Mucosa of gallbladder (tissue), 1 donor: ENCODE measurements at regions not wholly inside any gene's neighbourhood (a gene's known extent, or its start where the extent isn't known, plus 50 kb on each side); places are given as distances from the start of the nearest gene placed in this dataset.
A peak's percentile ranks its signal among the peaks of the same experiment; 100 is the strongest.

Experiments used
- DNase-seq: peaks from one replicate; pipeline ENCODE4 v3.0.0-alpha.2; 2020; ENCODE audit warnings: low spot score
- donor health status: DM: no; HTN: no; CAD: no.

- no peak for DNase-seq
Measured at GRCh38 chr12:127398016-127398710, 868.8 kb upstream of the TMEM132C start.

GRCh38 chr12:127399451-127399850 lies 867.5 kb upstream of the TMEM132C start:
- no peak for DNase-seq

GRCh38 chr12:127400221-127400620 lies 866.7 kb upstream of the TMEM132C start:
- DNase-seq, result no peak

GRCh38 chr12:127401005-127401404 lies 866.0 kb upstream of the TMEM132C start:
- DNase-seq, result no peak

GRCh38 chr12:127401536-127401935 lies 865.4 kb upstream of the TMEM132C start:
- no peak for DNase-seq

GRCh38 chr12:127411166-127411915 lies 855.6 kb upstream of the TMEM132C start:
- no peak for DNase-seq

GRCh38 chr12:127411981-127412380 lies 855.0 kb upstream of the TMEM132C start:
- DNase-seq, result no peak

GRCh38 chr12:127412866-127413265 lies 854.1 kb upstream of the TMEM132C start:
- no peak for DNase-seq

- no peak for DNase-seq
Measured at GRCh38 chr12:127414186-127414585, 852.8 kb upstream of the TMEM132C start.

- peak; percentile 33 for DNase-seq
Measured at GRCh38 chr12:127414636-127415035, 852.3 kb upstream of the TMEM132C start.

GRCh38 chr12:127416796-127417195 lies 850.2 kb upstream of the TMEM132C start:
- no peak for DNase-seq

- DNase-seq, result no peak
Measured at GRCh38 chr12:127419111-127419510, 847.9 kb upstream of the TMEM132C start.

GRCh38 chr12:127421614-127422013 lies 845.4 kb upstream of the TMEM132C start:
- no peak for DNase-seq

GRCh38 chr12:127422935-127423566 lies 843.9 kb upstream of the TMEM132C start:
- no peak for DNase-seq

GRCh38 chr12:127425474-127425873 lies 841.5 kb upstream of the TMEM132C start:
- no peak for DNase-seq

GRCh38 chr12:127428420-127428819 lies 838.5 kb upstream of the TMEM132C start:
- DNase-seq, result no peak

GRCh38 chr12:127429551-127430285 lies 837.3 kb upstream of the TMEM132C start:
- no peak for DNase-seq

- DNase-seq, result no peak
Measured at GRCh38 chr12:127430401-127430800, 836.6 kb upstream of the TMEM132C start.

- DNase-seq, result no peak
Measured at GRCh38 chr12:127431177-127431576, 835.8 kb upstream of the TMEM132C start.

- no peak for DNase-seq
Measured at GRCh38 chr12:127431594-127431993, 835.4 kb upstream of the TMEM132C start.

GRCh38 chr12:127435439-127435838 lies 831.5 kb upstream of the TMEM132C start:
- DNase-seq, result no peak
